Activated T-cell treated with anti-CD3 and anti-CD28 coated beads for 4 hours (primary cell): ENCODE measurements at regions not wholly inside any gene's neighbourhood (a gene's known extent, or its start where the extent isn't known, plus 50 kb on each side); places are given as distances from the start of the nearest gene placed in this dataset.

Experiments used
- DNase-seq: peaks from one replicate; pipeline ENCODE4 v3.0.0-alpha.2; 2020

DNA sequence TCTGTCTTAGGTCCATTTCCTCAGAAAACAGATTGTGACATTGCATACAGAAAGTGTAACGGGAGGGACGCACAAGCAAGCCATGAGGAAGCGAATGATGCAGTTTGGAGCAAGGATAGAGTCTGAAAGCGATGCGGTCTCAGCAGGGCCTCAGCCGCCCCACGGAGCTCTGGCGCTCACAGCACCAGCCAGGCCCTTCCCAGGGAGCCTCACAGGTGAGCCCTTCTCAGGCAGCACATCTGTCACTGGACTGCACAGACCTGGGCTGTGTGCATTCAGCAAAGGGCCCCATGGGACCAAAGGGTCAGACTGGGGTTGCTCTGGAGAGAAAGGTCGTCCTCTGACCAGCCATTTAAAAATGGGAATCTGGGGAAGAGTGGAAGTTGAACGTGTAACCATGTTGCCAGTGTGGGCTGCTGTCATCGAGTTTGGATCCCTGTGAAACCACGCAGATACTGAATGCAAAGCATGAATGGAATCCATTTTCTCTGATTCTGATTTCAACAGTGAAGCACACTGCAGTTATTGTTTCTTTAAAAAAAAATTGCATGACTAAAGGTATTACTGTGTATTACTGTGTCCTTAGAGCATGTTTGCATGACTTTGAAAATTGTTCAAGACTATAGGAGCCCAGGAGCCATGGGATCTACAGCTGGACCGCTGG lies 350.0 kb upstream of the AKR1E2 start:
- DNase-seq = no peak

DNA sequence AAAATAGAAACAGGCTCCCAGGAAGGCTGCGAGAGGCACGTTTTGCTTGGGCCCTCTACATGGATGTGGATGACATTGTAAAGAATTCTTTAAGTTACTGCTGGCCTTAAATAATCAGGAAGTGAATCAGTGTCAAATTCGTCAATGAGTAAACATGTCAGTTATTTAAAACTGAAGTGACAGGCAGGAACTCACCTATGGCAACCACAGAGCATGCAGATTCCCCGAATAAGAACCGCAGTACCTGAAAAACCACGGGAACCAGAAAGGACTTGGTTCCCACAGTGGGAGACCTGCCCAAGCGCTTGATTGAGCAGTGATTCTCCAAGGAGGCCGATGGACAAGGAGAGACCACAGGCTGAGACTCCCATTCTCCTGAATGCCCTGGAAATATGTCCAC lies 351.2 kb upstream of the AKR1E2 start:
- DNase-seq = no peak

DNA sequence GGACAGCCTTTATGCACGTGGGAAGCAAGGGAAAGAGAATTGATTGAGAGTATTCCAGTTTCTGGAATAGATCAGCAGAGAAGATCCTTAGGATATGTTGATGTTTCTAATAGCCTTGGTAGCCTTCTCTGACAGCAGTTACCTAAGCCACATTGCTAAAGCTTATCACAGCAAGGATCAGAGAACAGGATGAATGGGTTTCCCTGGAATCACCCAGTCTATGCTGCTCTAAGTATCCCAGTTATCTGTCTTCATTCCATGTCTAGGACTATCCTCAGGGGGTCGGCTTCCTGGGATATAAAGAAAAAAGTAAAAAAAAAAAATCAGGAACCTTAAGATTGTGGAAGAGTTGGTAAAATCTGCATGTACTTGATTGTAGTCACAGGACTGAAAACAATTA lies 352.0 kb upstream of the AKR1E2 start:
- DNase-seq = no peak

DNA sequence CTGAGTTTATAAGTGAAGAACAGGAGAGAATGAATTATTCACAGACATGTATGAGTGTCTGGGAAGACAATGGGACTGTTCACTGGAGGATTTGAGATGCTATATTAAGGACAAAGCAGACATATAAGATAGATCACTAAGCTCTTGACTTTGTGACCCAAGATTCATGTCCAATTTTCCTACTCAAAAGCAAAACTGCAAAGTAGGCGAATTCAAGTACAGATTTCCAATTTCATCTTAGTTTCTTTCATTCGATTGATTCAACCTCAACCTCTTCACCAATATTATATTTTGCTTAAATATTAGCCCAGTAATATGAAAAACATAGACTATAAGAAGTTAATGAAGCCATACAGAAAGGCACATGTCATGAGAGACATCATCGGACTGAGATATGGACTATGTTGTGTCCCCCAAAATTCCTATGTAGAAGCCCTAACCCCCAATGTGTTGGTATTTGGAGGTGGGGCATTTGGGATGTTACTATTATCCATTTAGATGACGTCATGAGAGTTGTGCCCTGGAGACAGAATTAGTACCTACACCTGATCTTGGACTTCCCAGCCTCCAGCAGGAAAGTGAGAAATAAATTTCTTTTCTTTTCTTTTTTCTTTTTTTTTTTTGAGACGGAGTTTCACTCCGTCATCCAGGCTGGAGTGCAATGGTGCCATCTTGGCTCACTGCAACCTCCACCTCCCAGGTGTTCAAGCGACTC lies 353.7 kb upstream of the AKR1E2 start:
- DNase-seq = no peak

DNA sequence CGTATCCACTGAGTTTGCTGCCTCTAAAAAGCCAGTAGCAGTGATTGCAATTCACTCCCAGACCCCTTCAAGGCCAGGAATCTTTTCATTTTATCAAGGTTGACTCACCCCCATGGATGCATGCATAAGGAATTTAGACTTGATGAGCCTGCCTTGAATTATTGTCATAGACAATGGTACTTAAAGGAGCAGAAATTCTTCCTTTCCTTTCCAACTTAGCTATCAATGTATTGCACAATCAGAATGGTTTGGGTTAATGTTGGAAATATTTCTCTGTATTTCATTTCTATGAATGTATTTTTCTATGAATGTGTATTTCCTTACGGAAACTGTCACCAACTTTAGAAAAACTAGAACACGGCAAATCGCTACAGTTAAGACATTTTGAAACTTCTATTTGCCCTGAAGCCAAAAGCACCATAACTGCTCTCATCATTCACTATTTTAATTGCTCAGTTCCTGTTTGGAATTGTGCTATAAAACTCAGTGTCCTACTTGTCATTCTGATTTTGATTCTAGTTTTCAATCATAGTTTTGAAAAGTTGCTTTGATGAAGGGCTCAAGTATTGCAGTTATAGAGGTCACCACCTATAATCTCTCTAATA lies 355.7 kb upstream of the AKR1E2 start:
- DNase-seq = no peak

DNA sequence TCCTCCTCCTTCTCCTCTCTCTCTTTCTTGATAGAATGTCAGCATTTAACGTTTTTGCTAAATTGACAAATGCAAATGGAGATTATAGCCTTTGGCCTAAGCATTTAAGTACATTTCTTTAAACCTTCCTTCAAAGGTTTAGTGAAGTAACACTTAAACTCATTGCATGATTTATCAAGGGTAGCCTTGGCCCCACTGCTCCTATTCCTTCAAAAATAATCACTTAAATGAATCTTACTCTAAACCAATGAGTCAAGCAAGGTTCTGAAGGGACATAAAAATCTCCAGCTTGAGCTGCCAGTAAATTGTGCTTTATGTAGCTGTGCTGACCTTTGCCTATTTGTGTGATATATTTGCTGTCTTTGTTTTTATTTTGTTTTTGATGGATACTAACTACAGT lies 358.5 kb upstream of the AKR1E2 start:
- DNase-seq = no peak

DNA sequence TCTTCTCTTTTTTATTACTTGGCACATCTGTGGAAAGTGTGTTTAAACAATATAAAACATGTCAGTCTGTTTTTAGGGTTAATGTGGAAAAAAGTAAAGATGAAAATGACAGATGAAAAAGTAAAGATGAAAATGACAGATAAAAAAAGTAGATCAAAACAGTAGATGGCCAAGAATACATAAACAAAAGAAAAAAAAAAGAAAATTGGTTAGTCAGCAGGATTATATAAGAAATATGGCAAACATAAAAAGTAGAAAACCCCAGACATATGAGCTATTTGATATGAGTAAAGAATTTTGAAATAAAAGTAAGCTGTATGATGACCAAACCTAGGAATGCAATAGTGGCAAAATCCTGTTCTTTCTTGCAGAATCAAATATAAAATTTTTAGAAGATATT lies 365.7 kb upstream of the AKR1E2 start:
- DNase-seq = no peak

DNA sequence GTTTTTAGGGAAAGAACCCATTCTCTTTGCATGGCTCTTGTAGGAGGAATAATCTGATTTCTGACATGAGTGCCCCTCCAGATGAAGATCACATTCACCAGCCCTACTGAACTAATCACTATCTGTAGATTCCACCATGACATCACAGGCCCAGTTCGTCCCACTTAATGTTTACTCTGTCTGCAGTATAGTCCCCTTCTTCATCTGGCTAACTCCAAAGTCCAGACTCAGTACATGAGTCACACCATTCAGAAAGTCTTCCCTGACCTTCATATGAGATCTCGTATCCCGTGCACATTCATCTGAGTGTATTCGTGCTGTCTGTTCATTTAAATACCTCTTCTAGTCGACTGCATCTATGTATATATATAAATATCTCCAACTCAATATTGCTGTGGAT lies 366.5 kb upstream of the AKR1E2 start:
- DNase-seq = no peak

DNA sequence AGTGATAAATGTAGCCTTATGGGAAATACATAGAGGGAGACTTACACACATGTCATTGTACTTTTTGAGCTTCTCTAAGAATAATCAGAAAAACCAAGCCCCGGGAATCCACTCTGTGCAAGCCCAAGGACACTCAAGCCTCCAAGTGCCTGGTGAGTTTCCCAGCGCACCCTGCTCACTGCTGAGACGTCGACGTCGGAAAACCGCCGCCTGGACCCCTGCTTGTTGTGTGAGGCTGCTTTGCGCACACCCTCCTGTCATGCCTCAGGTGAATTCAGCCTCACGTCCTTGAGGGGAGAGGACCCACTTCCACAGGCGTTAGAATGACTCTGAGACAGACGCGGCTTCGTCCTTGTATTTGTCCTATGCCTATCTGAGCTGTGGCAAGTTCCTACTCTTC lies 368.4 kb upstream of the AKR1E2 start:
- DNase-seq = no peak

DNA sequence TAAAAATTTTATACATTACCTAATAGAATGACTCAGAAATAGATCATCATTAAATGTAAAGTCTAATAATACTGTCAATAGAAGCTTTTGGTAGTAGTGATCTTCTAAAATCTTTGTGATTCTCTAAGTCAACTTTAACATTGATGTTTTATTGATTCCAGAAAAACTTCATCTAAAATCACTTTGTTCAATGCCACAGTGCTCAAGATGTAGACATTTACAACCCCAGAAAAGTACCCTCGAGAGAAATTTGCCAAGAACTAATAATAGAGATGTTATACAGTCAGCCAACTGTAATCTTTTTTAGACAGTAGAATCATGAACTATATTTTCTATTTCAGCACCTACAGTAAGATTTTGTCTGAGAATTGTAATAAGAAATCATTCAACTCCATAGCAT lies 369.2 kb upstream of the AKR1E2 start:
- no peak for DNase-seq

DNA sequence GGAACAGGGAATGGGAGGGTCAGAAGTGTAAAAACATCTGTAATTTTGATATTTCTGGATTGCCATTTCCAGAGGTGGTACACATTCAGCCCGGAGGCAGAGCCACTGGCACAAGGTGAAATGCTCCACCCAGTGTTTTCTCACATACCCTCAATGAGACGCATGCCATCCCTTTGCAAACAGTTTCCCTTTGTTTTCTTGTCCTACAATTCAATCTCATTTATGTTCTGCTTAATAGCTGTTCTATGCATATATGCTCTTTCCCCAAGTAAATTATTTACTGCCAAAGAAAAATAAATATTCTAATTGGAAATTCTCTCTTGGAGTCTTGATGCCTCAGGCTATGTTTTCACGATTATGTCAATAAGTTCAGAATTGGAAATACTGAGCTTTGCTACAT lies 369.7 kb upstream of the AKR1E2 start:
- no peak for DNase-seq

DNA sequence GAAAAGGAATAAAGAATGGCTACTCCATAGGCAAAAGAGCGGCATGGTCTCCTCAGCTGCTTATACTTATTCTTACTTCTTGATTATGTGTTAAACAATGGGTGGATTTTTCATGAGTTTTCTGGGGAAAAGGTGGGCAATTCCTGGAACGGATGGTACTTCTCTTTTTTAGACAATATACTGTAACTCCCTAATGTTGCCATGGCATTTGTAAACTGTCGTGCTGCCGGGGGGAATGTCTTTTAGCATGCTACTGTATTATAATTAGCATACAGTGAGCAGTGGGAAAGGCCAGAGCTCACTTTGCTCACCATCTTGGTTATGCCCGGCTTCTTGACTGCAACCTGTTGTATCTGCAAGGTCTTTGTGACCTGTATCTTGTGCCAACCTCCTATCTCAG lies 372.1 kb upstream of the AKR1E2 start:
- DNase-seq = no peak

DNA sequence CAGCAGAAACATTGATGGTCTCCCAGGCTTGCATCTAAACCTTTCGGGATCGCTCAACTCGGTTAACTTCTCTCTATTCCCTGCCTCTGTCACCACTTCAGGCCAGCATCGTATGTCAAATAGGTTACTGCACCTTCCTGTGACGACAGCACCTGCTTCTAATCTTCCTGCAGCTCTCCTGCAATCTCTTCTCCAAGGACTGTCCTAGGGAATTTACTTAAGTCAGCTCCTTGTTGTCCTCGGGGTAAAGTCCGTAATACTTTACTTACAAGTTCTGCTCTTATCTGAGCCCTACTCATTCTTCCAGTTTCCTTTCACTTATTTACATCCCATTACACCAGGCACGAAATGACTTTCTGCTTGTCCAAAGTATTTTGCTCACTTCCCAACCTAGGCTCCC lies 372.7 kb upstream of the AKR1E2 start:
- DNase-seq = no peak

DNA sequence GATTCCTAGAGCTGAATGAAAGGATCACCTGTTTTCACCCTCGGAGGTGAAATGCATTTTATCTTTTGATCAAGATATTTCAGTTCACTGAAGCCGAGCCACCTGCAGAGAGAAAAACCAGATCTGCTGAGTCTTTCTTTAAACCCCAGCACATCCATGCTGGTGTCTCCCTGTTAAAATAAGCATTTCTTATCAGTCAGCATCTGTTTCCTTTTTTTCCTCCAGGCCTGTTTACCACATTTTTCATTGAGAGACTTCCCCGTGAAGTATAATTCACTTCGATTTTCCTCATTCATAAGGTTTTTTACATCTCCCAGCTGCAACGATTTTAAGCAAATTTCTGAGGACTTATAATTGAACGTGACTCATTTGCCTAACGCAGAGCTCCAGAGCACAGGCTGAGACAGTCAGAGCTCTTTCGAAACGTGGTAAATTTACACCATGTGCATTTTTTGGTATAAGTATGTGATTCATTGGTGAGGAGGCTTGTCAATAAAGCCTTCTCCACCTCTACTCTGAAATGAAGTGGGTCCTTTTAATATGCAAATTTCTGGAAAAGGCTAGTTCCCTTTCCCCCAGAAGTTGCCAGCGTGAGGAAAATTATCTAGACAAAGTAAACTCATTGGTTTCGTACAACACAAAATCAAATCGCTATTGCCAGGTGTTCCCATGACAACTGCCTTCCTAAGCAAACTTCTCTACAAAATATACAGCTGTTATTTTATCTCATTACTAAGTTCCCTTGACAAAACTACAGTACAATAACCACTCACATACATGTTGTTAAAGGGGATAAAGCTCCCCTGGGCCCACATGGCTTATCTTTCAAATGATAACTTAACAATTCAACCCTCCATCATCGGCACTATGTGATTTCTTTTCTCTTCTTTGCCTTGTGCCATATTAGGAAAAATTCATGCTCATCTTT lies 374.8 kb upstream of the AKR1E2 start:
- no peak for DNase-seq

DNA sequence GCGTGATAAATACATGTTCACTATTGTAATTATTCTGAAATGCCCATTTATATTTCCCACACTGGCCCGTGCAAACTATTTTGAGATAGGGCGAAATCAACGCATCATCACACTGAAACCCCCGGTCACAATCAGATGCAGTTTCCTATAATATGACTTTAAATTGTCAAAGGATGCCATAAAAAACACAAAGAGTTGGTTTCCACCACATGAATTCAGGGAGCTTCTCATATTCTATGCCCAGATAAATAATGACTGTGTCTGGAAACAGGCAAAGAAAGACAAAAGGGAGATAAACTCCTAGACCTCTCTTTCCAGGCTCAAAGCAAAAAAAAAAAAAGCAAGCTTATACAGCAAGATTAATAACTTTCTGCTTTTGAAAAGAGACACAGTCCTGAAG lies 375.8 kb upstream of the AKR1E2 start:
- DNase-seq = no peak

DNA sequence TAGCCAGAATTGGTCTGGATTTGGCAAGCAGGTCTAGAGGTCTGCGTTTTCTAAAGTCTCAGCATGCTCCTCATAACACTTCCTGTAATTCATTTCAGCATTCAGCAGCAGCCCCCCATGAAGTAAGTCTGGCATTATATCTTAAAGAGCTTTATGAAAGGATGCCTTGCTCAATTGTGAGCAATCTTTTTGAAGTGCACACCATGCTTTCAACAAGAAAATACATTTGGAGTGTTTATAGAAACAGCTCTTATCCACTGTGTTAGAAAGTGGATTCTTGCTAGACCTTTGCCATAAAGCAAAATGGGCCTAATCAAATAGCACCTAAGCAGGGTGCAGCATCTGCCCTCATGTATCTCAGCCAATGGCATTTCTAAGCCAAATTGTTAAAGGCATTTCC lies 378.0 kb upstream of the AKR1E2 start:
- no peak for DNase-seq

DNA sequence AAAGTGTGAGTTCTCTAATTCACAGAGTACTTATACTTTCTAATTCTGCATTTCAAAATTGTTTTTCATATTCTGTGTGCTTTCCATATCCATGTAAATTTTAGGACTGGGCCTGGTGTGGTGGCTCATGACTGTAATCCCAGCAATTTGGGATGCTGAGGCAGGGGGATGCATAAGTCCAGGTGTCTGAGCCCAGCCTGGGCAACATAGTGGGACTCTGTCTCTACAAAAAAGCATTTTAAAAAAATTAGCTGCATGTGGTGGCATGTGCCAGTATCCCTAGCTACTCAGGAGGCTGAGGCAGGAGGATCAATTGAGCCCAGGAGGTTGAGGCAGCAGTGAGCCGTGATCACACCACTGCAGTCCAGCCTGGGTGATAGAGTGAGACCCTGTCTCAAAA lies 382.6 kb upstream of the AKR1E2 start:
- no peak for DNase-seq

DNA sequence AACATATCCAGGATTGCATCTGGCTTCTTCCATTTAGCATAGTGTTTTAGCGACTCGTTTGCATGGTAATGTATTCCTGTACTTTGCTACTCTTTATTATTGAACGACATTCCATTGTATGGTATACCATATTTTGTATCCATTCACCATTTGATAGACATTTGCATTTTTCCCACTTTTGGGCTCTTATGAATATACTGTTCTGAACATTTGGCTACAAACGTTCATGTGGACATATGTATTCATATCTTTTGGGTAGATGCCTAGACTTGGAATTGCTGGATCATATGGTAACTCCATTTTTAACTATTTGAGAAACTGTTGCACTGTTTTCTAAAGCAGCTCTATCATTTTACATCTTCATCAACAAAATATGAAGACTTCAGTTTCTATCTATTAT lies 383.7 kb upstream of the AKR1E2 start:
- DNase-seq = no peak

DNA sequence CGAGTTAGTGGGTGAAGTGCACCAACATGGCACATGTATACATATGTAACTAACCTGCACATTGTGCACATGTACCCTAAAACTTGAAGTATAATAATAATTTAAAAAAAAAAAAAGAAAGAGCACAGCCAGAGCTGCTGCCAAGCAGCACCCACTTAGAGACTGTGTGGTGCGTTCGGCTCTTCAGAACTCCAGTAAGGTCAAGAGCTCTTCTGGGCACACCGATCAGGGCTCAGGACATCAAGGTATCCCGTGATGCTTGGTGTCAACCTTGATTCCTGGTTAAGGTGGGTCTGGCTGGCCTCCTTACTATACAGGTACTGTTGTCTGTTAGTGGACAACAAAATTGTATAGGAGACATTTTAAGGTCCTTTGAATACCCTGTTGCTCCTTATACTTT lies 385.7 kb upstream of the AKR1E2 start:
- DNase-seq = no peak

DNA sequence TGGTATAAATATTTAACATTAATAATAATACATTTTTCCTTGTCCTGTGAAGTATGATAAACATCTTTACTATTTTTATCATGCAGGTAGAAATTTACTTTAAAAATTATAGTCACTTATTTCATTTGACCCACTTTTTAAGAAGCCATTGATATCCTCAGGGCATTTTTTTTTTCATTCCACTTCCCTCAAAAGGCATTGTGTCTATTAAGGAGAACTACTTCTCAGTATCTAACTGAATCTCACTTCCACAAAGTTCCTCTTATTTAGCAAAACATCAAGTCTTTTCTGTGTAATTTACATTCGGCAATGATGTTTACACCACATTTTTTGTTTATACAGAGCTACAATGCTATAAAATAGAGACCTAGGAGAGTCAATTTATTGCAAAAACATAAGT lies 388.2 kb upstream of the AKR1E2 start:
- DNase-seq = no peak

DNA sequence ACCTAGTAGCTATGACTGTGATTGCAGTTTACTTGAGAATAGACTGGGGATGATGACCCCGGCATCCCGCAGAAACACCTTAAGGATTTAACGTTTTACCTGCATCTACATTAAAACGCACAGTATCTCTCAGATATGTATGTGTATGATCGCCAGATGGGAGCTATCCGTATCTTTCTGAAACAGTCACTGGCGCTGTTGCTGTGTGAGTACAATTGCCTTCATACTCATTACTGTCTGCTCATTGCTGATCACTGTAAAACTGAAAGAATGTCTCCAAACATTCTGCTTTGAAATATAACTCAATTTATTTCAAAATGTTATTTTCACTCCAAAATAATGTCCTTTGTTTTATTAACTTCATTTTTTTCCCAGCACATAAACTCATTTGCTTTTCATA lies 388.9 kb upstream of the AKR1E2 start:
- DNase-seq = no peak

DNA sequence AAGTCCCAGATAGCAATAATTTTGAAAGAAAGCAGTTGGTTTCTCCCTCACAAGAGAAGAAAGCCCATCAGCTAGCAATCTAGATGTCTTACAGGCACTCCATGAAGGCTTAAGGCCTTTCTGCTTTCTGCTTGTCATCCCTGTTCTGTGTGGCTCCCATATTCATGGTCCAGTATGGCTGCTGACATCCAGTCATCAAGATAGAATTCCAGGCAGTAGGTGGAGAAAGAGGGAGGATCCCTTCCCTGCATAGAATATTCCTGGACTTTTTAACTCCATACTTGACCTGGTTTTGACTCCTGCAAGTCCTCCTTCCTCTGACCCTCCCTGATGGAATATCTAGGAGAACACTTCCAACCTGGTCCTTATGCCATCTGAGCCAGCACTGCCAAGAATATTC lies 389.9 kb upstream of the AKR1E2 start:
- DNase-seq = no peak

DNA sequence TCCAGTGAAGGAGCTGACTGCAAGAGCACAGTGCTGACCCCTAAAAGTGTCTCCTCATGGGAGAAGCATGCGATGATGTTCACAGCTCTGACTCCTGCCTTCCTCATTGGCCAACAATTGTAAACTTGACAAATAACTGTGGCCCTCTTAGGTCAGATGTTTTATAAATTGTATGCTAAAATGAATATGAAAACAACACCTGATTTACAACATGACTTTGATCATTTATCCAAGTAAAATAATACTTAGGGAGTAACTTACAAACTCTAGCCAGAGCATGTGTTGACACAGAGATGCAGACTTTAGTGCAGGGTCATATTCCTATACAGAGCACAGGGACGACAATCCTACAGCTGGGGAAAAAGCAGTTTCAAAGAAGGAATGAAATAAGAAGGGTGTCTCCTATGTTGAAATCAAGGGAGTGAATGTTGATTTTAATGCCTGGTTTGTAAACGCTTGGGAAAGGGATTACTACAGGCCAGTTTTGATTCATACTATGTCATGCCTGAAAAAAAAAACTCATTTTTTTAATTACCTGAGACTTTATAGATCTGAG lies 391.4 kb upstream of the AKR1E2 start:
- no peak for DNase-seq
